ENCODE measurements at regions not wholly inside any gene's neighbourhood (a gene's known extent, or its start where the extent isn't known, plus 50 kb on each side); places are given as distances from the start of the nearest gene placed in this dataset.

DNA sequence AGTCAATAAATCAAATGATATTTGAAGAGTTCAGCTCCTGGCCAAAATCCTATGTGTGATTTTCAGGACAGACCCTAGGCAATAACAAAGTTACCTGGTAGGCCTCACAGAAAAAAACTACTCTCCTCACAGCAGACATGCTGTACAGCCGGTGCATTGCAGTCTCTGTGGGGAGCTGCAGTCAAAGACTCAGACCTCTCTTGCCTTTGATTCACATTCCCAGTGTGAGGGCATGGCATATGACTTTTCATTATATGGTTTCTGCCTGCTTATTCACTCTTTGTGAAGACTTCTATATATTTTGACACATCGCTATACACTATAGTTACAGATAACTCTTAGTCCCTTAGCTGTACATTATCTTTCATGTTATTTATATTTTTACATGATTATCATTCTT is 2684.3 kb upstream of the PCDH20 start:
- Mint-ChIP-seq H3K36me3 (ENCODE audit: low read depth) (no peaks in the 10 kb centered on the region), H3K27me3 (ENCODE audit: low read depth, poor library complexity) (no peaks in the 10 kb centered on the region), H3K4me3 (no peak overlapping the region), H3K27ac (no peak overlapping the region), H3K4me1 (no peaks in the 10 kb centered on the region), H3K9me3 (no peaks in the 10 kb centered on the region)
- TF ChIP-seq, protein P1, sequence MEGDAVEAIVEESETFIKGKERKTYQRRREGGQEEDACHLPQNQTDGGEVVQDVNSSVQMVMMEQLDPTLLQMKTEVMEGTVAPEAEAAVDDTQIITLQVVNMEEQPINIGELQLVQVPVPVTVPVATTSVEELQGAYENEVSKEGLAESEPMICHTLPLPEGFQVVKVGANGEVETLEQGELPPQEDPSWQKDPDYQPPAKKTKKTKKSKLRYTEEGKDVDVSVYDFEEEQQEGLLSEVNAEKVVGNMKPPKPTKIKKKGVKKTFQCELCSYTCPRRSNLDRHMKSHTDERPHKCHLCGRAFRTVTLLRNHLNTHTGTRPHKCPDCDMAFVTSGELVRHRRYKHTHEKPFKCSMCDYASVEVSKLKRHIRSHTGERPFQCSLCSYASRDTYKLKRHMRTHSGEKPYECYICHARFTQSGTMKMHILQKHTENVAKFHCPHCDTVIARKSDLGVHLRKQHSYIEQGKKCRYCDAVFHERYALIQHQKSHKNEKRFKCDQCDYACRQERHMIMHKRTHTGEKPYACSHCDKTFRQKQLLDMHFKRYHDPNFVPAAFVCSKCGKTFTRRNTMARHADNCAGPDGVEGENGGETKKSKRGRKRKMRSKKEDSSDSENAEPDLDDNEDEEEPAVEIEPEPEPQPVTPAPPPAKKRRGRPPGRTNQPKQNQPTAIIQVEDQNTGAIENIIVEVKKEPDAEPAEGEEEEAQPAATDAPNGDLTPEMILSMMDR (IDR thresholded peaks at IDR 0.05): no peak
- DNase-seq: no peak

DNA sequence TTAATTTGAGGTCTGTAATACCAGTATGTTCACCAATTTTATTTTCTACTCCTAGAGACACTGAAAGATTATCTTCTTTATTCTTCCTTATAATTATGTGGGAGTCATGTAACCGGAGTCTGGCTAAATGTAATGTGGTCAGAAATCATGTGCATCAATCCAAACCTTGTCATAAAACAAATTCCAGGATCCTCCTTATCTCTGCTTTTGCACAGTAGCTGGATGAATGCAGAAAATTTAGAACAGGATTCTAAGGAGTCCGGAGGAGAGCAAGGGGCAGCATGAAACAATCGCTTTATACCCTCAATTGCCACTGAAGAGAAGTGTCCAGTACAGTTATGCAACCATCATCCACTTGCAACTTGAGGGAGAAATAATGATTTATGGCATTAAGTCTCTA is 2674.7 kb upstream of the PCDH20 start:
- Mint-ChIP-seq H3K27ac (no peak overlapping the region), H3K36me3 (ENCODE audit: low read depth) (no peaks in the 10 kb centered on the region), H3K4me1 (no peaks in the 10 kb centered on the region), H3K27me3 (ENCODE audit: low read depth, poor library complexity) (no peaks in the 10 kb centered on the region), H3K9me3 (no peaks in the 10 kb centered on the region), H3K4me3 (no peak overlapping the region)
- TF ChIP-seq, protein P1 (IDR thresholded peaks at IDR 0.05): no peak
- no peak for DNase-seq

DNA sequence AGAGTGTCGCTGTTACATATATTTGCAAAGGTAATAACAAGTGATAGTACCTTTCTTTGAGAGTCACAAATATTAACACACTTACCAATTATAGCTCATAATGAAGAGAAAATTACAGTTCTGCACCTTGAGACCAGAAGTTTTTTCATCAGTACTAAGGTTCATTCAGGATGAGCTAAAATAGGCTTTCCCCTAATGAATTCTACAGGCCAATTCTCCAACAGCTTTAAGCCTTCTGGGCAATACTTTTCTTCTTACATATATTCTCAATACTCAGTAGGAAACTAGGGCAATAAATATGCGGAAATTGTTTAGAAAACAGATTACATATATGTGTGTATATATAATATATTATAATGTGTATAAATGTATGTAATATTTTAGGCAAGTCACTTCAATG is 2672.8 kb upstream of the PCDH20 start:
- Mint-ChIP-seq H3K27me3 (ENCODE audit: low read depth, poor library complexity) (no peaks in the 10 kb centered on the region), H3K36me3 (ENCODE audit: low read depth) (no peaks in the 10 kb centered on the region)

DNA sequence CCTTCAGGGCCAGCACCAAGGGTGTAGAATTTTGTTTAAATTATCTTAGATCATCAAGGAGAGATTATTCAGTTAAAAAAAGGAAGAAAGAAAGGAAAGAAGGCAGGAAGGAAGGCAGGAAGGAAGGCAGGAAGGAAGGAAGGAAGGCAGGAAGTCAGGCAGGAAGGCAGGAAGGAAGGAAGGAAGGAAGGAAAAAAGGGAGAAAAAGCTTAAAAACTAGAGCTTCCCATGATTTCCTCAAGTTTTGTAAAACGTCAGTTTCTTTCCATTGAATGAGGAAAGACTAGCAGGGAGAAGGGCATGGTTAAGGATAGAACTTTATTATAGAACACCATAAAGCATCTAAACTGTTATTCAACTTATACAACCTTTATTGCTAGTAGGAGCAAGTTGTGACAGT is 2672.0 kb upstream of the PCDH20 start:
- TF ChIP-seq, protein P1 (IDR thresholded peaks at IDR 0.05): no peak
- Mint-ChIP-seq H3K4me3 (no peak overlapping the region), H3K4me1 (no peaks in the 10 kb centered on the region), H3K27ac (no peak overlapping the region), H3K9me3 (no peaks in the 10 kb centered on the region), H3K36me3 (ENCODE audit: low read depth) (no peaks in the 10 kb centered on the region), H3K27me3 (ENCODE audit: low read depth, poor library complexity) (no peaks in the 10 kb centered on the region)
- DNase-seq: no peak

More for the DNA sequence above, 2672.8 kb upstream of the PCDH20 start:
- Mint-ChIP-seq H3K9me3 (no peaks in the 10 kb centered on the region), H3K27ac (no peak overlapping the region), H3K4me1 (no peaks in the 10 kb centered on the region), H3K4me3 (no peak overlapping the region)
- TF ChIP-seq, protein P1 (IDR thresholded peaks at IDR 0.05): no peak
- no peak for DNase-seq

DNA sequence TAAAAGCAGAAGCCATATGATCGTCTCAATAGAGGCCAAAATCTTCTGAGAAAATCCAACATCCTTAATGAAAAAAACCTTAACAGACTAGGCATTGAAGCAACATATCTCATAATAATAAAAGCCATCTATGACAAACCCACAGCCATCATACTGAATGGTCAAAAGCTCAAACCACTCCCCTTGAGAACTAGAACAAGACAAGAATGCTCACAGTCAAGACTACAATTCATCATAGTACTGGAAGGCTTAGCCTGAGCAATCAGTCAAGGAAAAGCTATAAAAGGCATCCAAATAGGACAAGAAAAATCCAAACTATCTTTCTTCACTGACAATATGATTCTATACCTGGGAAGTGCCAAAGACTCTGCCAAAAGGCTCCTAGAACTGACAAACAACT is 2668.2 kb upstream of the PCDH20 start:
- no peak for DNase-seq
- no peaks in the 10 kb centered on the region for H3K4me1 Mint-ChIP-seq

DNA sequence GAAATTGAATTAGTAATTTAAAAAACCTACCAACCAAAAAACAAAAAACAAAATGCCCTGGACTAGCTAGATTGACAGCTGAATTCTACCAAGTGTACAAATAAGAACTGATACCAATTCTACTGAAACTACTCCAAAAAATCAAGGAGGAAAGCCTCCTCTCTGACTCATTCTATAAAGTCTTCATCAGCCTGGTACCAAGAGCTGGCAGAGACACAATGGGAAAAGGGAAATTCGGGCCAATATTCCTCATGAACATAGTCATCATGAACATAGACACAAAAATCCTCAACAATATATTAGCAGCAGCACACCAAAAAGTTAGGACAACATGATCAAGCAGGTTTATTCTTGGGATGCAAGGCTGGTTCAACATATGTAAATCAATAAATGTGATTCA is 2667.7 kb upstream of the PCDH20 start:
- no peak overlapping the region for H3K4me3 Mint-ChIP-seq
- TF ChIP-seq, protein P1 (IDR thresholded peaks at IDR 0.05): no peak
- no peak for DNase-seq
- no peaks in the 10 kb centered on the region for H3K36me3 Mint-ChIP-seq (ENCODE audit: low read depth)
- no peaks in the 10 kb centered on the region for H3K9me3 Mint-ChIP-seq
- no peaks in the 10 kb centered on the region for H3K27me3 Mint-ChIP-seq (ENCODE audit: low read depth, poor library complexity)
- H3K4me1 Mint-ChIP-seq: no peaks in the 10 kb centered on the region
- H3K27ac Mint-ChIP-seq: no peak overlapping the region

More for the DNA sequence above, 2668.2 kb upstream of the PCDH20 start:
- H3K27ac Mint-ChIP-seq: no peak overlapping the region
- H3K9me3 Mint-ChIP-seq: no peaks in the 10 kb centered on the region
- H3K27me3 Mint-ChIP-seq (ENCODE audit: low read depth, poor library complexity): no peaks in the 10 kb centered on the region
- no peak overlapping the region for H3K4me3 Mint-ChIP-seq
- TF ChIP-seq, protein P1 (IDR thresholded peaks at IDR 0.05): no peak
- no peaks in the 10 kb centered on the region for H3K36me3 Mint-ChIP-seq (ENCODE audit: low read depth)
